HFF-Myc (cell line): ENCODE measurements at regions not wholly inside any gene's neighbourhood (a gene's known extent, or its start where the extent isn't known, plus 50 kb on each side); places are given as distances from the start of the nearest gene placed in this dataset.
A peak's percentile ranks its signal among the peaks of the same experiment; 100 is the strongest.

Experiments used
- DNase-seq: peaks from one replicate; pipeline ENCODE4 v3.0.0-alpha.2; 2011; ENCODE audit warnings: low read depth; ENCODE audit errors: extremely low read depth
- H3K4me3 ChIP-seq: replicated peaks from 2 replicates; pipeline ENCODE4 v1.5.1; 2011; ENCODE audit warnings: low read depth, mild to moderate bottlenecking, control low read depth, low read length
- CTCF ChIP-seq: IDR thresholded peaks from 2 replicates; pipeline ENCODE4 v1.5.1; 2012; ENCODE audit warnings: mild to moderate bottlenecking, low read depth, low read length, control low read depth; ENCODE audit errors: missing control alignments

- H3K4me3 ChIP-seq = no peak overlapping the region
- DNase-seq = no peak
- no peak for TF ChIP-seq CTCF
Measured at GRCh38 chr1:88320291-88320690, 363.8 kb upstream of the PKN2 start.

- no peak overlapping the region for H3K4me3 ChIP-seq
- no peak for DNase-seq
- no peak for TF ChIP-seq CTCF
Measured at GRCh38 chr1:88321706-88322105, 362.4 kb upstream of the PKN2 start.

GRCh38 chr1:88324899-88325298 lies 359.2 kb upstream of the PKN2 start:
- no peak overlapping the region for H3K4me3 ChIP-seq
- no peak for TF ChIP-seq CTCF
- no peak for DNase-seq

GRCh38 chr1:88327391-88328267 lies 356.4 kb upstream of the PKN2 start:
- no peak for TF ChIP-seq CTCF
- no peak overlapping the region for H3K4me3 ChIP-seq
- DNase-seq = peak; percentile 43

- no peak for DNase-seq
- no peak overlapping the region for H3K4me3 ChIP-seq
- TF ChIP-seq CTCF = no peak
Measured at GRCh38 chr1:88330201-88330600, 353.9 kb upstream of the PKN2 start.

- TF ChIP-seq CTCF = no peak
- DNase-seq = no peak
- no peak overlapping the region for H3K4me3 ChIP-seq
Measured at GRCh38 chr1:88333086-88333695, 350.9 kb upstream of the PKN2 start.
